ENCODE measurements at regions not wholly inside any gene's neighbourhood (a gene's known extent, or its start where the extent isn't known, plus 50 kb on each side); places are given as distances from the start of the nearest gene placed in this dataset.
"Not testable (repeated sequence)": the region's sequence is repeated elsewhere in the genome, so short reads cannot be mapped to it uniquely, and the experiment has no call there.

- intact Hi-C loops (cut with DNase I), result loop anchor here in 1 of 2 donors (5.0 kb wide), 1 partner anchor 65 kb away; no protein-coding TSS in a partner anchor
- no peaks in the 10 kb centered on the region for H3K27me3 ChIP-seq (ENCODE audit: control insufficient read depth in 1 of 2, insufficient read depth in 2 of 2, low read length in 1 of 2)
- H3K9me3 ChIP-seq (ENCODE audit: control insufficient read depth, low read length), result no peaks in the 10 kb centered on the region
- 83 to 84% methylated on average over 3 of the region's 3 CpGs for WGBS, 2 donors
- peak overlapping the region; percentile 68 to 92 for H3K27ac ChIP-seq (ENCODE audit: low read depth in 1 of 2, low read length in 2 of 2)
- peaks cover 0 to 4% of the 10 kb centered on the region in 2 donors for H3K4me1 ChIP-seq (ENCODE audit: control insufficient read depth in 1 of 2, insufficient read depth in 2 of 2, low read length in 2 of 2)
- ATAC-seq (ENCODE audit: low FRiP score) (no peak), DNase-seq (no peak)
- no peaks in the 10 kb centered on the region for H3K36me3 ChIP-seq (ENCODE audit: control insufficient read depth in 1 of 2, insufficient read depth in 2 of 2, low read length in 1 of 2)
- H3K4me3 ChIP-seq (ENCODE audit: low read length in 2 of 2), result no peak overlapping the region
Observed at GRCh38 chr1:170806961-170807360, 128.4 kb upstream of the MROH9 start.

GRCh38 chr1:170807432-170807831 lies 127.9 kb upstream of the MROH9 start:
- intact Hi-C loops (cut with DNase I), result loop anchor here in 1 of 2 donors (5.0 kb wide), 1 partner anchor 65 kb away; no protein-coding TSS in a partner anchor
- WGBS, 2 donors, result 48 to 57% methylated on average over 4 of the region's 4 CpGs
- H3K4me3 ChIP-seq (ENCODE audit: low read length in 2 of 2), result no peak overlapping the region
- H3K36me3 ChIP-seq (ENCODE audit: control insufficient read depth in 1 of 2, insufficient read depth in 2 of 2, low read length in 1 of 2), result no peaks in the 10 kb centered on the region
- ATAC-seq (ENCODE audit: low FRiP score) (peak; percentile 45), DNase-seq (no peak)
- peak overlapping the region; percentile 68 to 88 for H3K27ac ChIP-seq (ENCODE audit: low read depth in 1 of 2, low read length in 2 of 2)
- no peaks in the 10 kb centered on the region for H3K27me3 ChIP-seq (ENCODE audit: control insufficient read depth in 1 of 2, insufficient read depth in 2 of 2, low read length in 1 of 2)
- H3K9me3 ChIP-seq (ENCODE audit: control insufficient read depth, low read length), result no peaks in the 10 kb centered on the region
- H3K4me1 ChIP-seq (ENCODE audit: control insufficient read depth in 1 of 2, insufficient read depth in 2 of 2, low read length in 2 of 2), result peaks cover 0 to 4% of the 10 kb centered on the region in 2 donors

- Histone ChIP-seq H3K9me3 (ENCODE audit: control insufficient read depth, low read length) (no peaks in the 10 kb centered on the region), H3K27ac (ENCODE audit: low read depth in 1 of 2, low read length in 2 of 2) (peak overlapping the region in 1 of 2 donors; percentile 51), H3K4me1 (ENCODE audit: control insufficient read depth in 1 of 2, insufficient read depth in 2 of 2, low read length in 2 of 2) (peaks cover 0 to 4% of the 10 kb centered on the region in 2 donors), H3K4me3 (ENCODE audit: low read length in 2 of 2) (no peak overlapping the region), H3K36me3 (ENCODE audit: control insufficient read depth in 1 of 2, insufficient read depth in 2 of 2, low read length in 1 of 2) (no peaks in the 10 kb centered on the region), H3K27me3 (ENCODE audit: control insufficient read depth in 1 of 2, insufficient read depth in 2 of 2, low read length in 1 of 2) (no peaks in the 10 kb centered on the region)
- no peak for DNase-seq
- WGBS, 2 donors, result 60% methylated on average over 3 of the region's 3 CpGs
- ATAC-seq (ENCODE audit: low FRiP score), result no peak
- intact Hi-C loops (cut with DNase I), result loop anchor here in 1 of 2 donors (5.0 kb wide), 1 partner anchor 64 kb away; no protein-coding TSS in a partner anchor
Observed at GRCh38 chr1:170808216-170808885, 127.0 kb upstream of the MROH9 start.

GRCh38 chr1:170811013-170811412 lies 124.3 kb upstream of the MROH9 start:
- H3K27ac ChIP-seq (ENCODE audit: low read depth in 1 of 2, low read length in 2 of 2); ATAC-seq (ENCODE audit: low FRiP score); H3K36me3 ChIP-seq (ENCODE audit: control insufficient read depth in 1 of 2, insufficient read depth in 2 of 2, low read length in 1 of 2); H3K4me3 ChIP-seq (ENCODE audit: low read length in 2 of 2); H3K4me1 ChIP-seq (ENCODE audit: control insufficient read depth in 1 of 2, insufficient read depth in 2 of 2, low read length in 2 of 2); H3K9me3 ChIP-seq (ENCODE audit: control insufficient read depth, low read length); intact Hi-C loops (cut with DNase I); H3K27me3 ChIP-seq (ENCODE audit: control insufficient read depth in 1 of 2, insufficient read depth in 2 of 2, low read length in 1 of 2); DNase-seq: not testable (repeated sequence)
- 74 to 75% methylated on average over 7 of the region's 7 CpGs for WGBS, 2 donors

GRCh38 chr1:170819781-170820180 lies 115.6 kb upstream of the MROH9 start:
- intact Hi-C loops (cut with DNase I), result no loop called here
- DNase-seq (no peak), ATAC-seq (ENCODE audit: low FRiP score) (no peak)
- 94 to 98% methylated on average over 2 of the region's 2 CpGs for WGBS, 2 donors
- H3K27ac ChIP-seq (ENCODE audit: low read depth in 1 of 2, low read length in 2 of 2), result no peak overlapping the region
- H3K4me3 ChIP-seq (ENCODE audit: low read length in 2 of 2), result no peak overlapping the region
- H3K27me3 ChIP-seq (ENCODE audit: control insufficient read depth in 1 of 2, insufficient read depth in 2 of 2, low read length in 1 of 2), result no peaks in the 10 kb centered on the region
- no peaks in the 10 kb centered on the region for H3K9me3 ChIP-seq (ENCODE audit: control insufficient read depth, low read length)
- H3K36me3 ChIP-seq (ENCODE audit: control insufficient read depth in 1 of 2, insufficient read depth in 2 of 2, low read length in 1 of 2), result no peaks in the 10 kb centered on the region
- H3K4me1 ChIP-seq (ENCODE audit: control insufficient read depth in 1 of 2, insufficient read depth in 2 of 2, low read length in 2 of 2), result no peaks in the 10 kb centered on the region

GRCh38 chr1:170823120-170823519 lies 112.2 kb upstream of the MROH9 start:
- ATAC-seq (ENCODE audit: low FRiP score) (no peak), DNase-seq (no peak)
- Histone ChIP-seq H3K4me3 (ENCODE audit: low read length in 2 of 2) (no peak overlapping the region), H3K9me3 (ENCODE audit: control insufficient read depth, low read length) (no peaks in the 10 kb centered on the region), H3K27me3 (ENCODE audit: control insufficient read depth in 1 of 2, insufficient read depth in 2 of 2, low read length in 1 of 2) (no peaks in the 10 kb centered on the region), H3K36me3 (ENCODE audit: control insufficient read depth in 1 of 2, insufficient read depth in 2 of 2, low read length in 1 of 2) (no peaks in the 10 kb centered on the region), H3K4me1 (ENCODE audit: control insufficient read depth in 1 of 2, insufficient read depth in 2 of 2, low read length in 2 of 2) (no peaks in the 10 kb centered on the region), H3K27ac (ENCODE audit: low read depth in 1 of 2, low read length in 2 of 2) (no peak overlapping the region)
- 85 to 89% methylated on average over 2 of the region's 2 CpGs for WGBS, 2 donors
- intact Hi-C loops (cut with DNase I), result no loop called here

GRCh38 chr1:170831276-170831675 lies 104.1 kb upstream of the MROH9 start:
- H3K4me3 ChIP-seq (ENCODE audit: low read length in 2 of 2), result no peak overlapping the region
- H3K4me1 ChIP-seq (ENCODE audit: control insufficient read depth in 1 of 2, insufficient read depth in 2 of 2, low read length in 2 of 2), result no peaks in the 10 kb centered on the region
- DNase-seq (no peak), ATAC-seq (ENCODE audit: low FRiP score) (no peak)
- H3K36me3 ChIP-seq (ENCODE audit: control insufficient read depth in 1 of 2, insufficient read depth in 2 of 2, low read length in 1 of 2), result no peaks in the 10 kb centered on the region
- H3K27me3 ChIP-seq (ENCODE audit: control insufficient read depth in 1 of 2, insufficient read depth in 2 of 2, low read length in 1 of 2), result no peaks in the 10 kb centered on the region
- H3K9me3 ChIP-seq (ENCODE audit: control insufficient read depth, low read length), result no peaks in the 10 kb centered on the region
- intact Hi-C loops (cut with DNase I), result no loop called here
- 93 to 95% methylated on average over 7 of the region's 7 CpGs for WGBS, 2 donors
- no peak overlapping the region for H3K27ac ChIP-seq (ENCODE audit: low read depth in 1 of 2, low read length in 2 of 2)

- intact Hi-C loops (cut with DNase I), result no loop called here
- Histone ChIP-seq H3K27me3 (ENCODE audit: control insufficient read depth in 1 of 2, insufficient read depth in 2 of 2, low read length in 1 of 2) (no peaks in the 10 kb centered on the region), H3K27ac (ENCODE audit: low read depth in 1 of 2, low read length in 2 of 2) (no peak overlapping the region), H3K9me3 (ENCODE audit: control insufficient read depth, low read length) (no peaks in the 10 kb centered on the region), H3K4me1 (ENCODE audit: control insufficient read depth in 1 of 2, insufficient read depth in 2 of 2, low read length in 2 of 2) (no peaks in the 10 kb centered on the region), H3K4me3 (ENCODE audit: low read length in 2 of 2) (no peak overlapping the region), H3K36me3 (ENCODE audit: control insufficient read depth in 1 of 2, insufficient read depth in 2 of 2, low read length in 1 of 2) (no peaks in the 10 kb centered on the region)
- no peak for DNase-seq
- no peak for ATAC-seq (ENCODE audit: low FRiP score)
Observed at GRCh38 chr1:170836141-170836540, 99.2 kb upstream of the MROH9 start.

GRCh38 chr1:170840371-170840770 lies 95.0 kb upstream of the MROH9 start:
- H3K9me3 ChIP-seq (ENCODE audit: control insufficient read depth, low read length), result no peaks in the 10 kb centered on the region
- no peaks in the 10 kb centered on the region for H3K36me3 ChIP-seq (ENCODE audit: control insufficient read depth in 1 of 2, insufficient read depth in 2 of 2, low read length in 1 of 2)
- WGBS, 2 donors, result 32 to 39% methylated on average over 1 of the region's 1 CpG
- no peak overlapping the region for H3K27ac ChIP-seq (ENCODE audit: low read depth in 1 of 2, low read length in 2 of 2)
- no peak overlapping the region for H3K4me3 ChIP-seq (ENCODE audit: low read length in 2 of 2)
- no peak for DNase-seq
- intact Hi-C loops (cut with DNase I), result no loop called here
- H3K4me1 ChIP-seq (ENCODE audit: control insufficient read depth in 1 of 2, insufficient read depth in 2 of 2, low read length in 2 of 2), result no peaks in the 10 kb centered on the region
- no peaks in the 10 kb centered on the region for H3K27me3 ChIP-seq (ENCODE audit: control insufficient read depth in 1 of 2, insufficient read depth in 2 of 2, low read length in 1 of 2)
- ATAC-seq (ENCODE audit: low FRiP score), result no peak
